GM12878 (cell line): ENCODE measurements at regions not wholly inside any gene's neighbourhood (a gene's known extent, or its start where the extent isn't known, plus 50 kb on each side); places are given as distances from the start of the nearest gene placed in this dataset.

Experiments
- ATAC-seq: fragments of 200-7000 bp; cut with Tn5 transposase; 3 replicates; pipeline ENCODE4 v1.9.1; 2020; ENCODE audit warnings: mild to moderate bottlenecking, moderate library complexity
- BruUV-seq: library from RNA; stranded (reverse); fragments of 400-500 nt; replicated peaks from 2 replicates; lab custom pipeline; 2021; lab: Mats Ljungman, UMichigan
- CTCF ChIA-PET: fragments of 300-600 bp; sonication (Branson Sonifier 250); formaldehyde crosslinking; extraction: SDS; loops from one replicate; lab custom pipeline; 2021; ENCODE audit warnings: inconsistent platforms; lab: Yijun Ruan, JAX
- POLR2A ChIA-PET: fragments of 350-600 bp; formaldehyde crosslinking; extraction: SDS; loops from one replicate; lab custom pipeline; 2021; ENCODE audit warnings: inconsistent platforms; lab: Charles Lee
- RAD21 ChIA-PET: fragments of 300-600 bp; sonication (Branson Sonifier 250); formaldehyde crosslinking; loops from one replicate; lab custom pipeline; 2023; ENCODE audit warnings: antibody characterized with exemption; ENCODE audit not compliant: unreplicated experiment; lab: Charles Lee
- SMC1A ChIA-PET: fragments of 300-600 bp; sonication (Branson Sonifier 250); formaldehyde crosslinking; loops from one replicate; lab custom pipeline; 2023; ENCODE audit not compliant: unreplicated experiment, uncharacterized antibody; lab: Charles Lee
- DNase-seq: peaks from one replicate; pipeline ENCODE4 v3.0.0-alpha.2; 2011; ENCODE audit warnings: low read depth, low spot score
- FAIRE-seq: peaks from 3 replicates; lab custom pipeline; 2011; peaks lifted over from hg19 to GRCh38; lab: Jason Lieb, UNC
- H2AFZ ChIP-seq: 2 replicates; pipeline ENCODE4 v1.6.0; 2011; ENCODE audit warnings: low read depth, low read length, control low read depth; ENCODE audit not compliant: control insufficient read depth
- H3K27ac ChIP-seq: 2 replicates; pipeline ENCODE4 v1.5.1; 2011; ENCODE audit warnings: control low read depth; ENCODE audit not compliant: control insufficient read depth, insufficient read depth
- H3K27me3 ChIP-seq, 2 experiments: replicated peaks in 1 of 2; 2 replicates each; pipeline versions ENCODE4 v1.6.0 to v1.6.1; 2011; ENCODE audit warnings: low read length in 1 of 2; ENCODE audit not compliant: control insufficient read depth in 2 of 2, insufficient read depth in 2 of 2
- H3K36me3 ChIP-seq, 2 experiments: 2 replicates each; pipeline ENCODE4 v1.5.1; 2011; ENCODE audit warnings: low read length in 1 of 2; ENCODE audit not compliant: control insufficient read depth in 2 of 2, insufficient read depth in 2 of 2
- H3K4me1 ChIP-seq: 2 replicates; pipeline ENCODE4 v1.6.1; 2011; ENCODE audit warnings: mild to moderate bottlenecking, low read length, moderate library complexity, mixed read lengths; ENCODE audit not compliant: control insufficient read depth, insufficient read depth
- H3K4me2 ChIP-seq: 2 replicates; pipeline ENCODE4 v1.6.0; 2011; ENCODE audit warnings: control low read depth; ENCODE audit not compliant: control insufficient read depth, insufficient read depth
- H3K4me3 ChIP-seq: fragments of 200-600 bp; sonication (generic); 2 replicates; pipeline ENCODE4 v1.5.1; 2016
- H3K79me2 ChIP-seq: 2 replicates; pipeline ENCODE4 v1.6.0; 2011; ENCODE audit warnings: low read length; ENCODE audit not compliant: control insufficient read depth, insufficient read depth
- H3K9ac ChIP-seq: 2 replicates; pipeline ENCODE4 v1.8.0; 2011; ENCODE audit warnings: low read length, control low read depth, mixed read lengths; ENCODE audit not compliant: control insufficient read depth, insufficient read depth
- H3K9me3 ChIP-seq: replicated peaks from 3 replicates; pipeline ENCODE4 v1.5.1; 2011; ENCODE audit warnings: mild to moderate bottlenecking, low read length; ENCODE audit not compliant: control insufficient read depth, insufficient read depth
- H4K20me1 ChIP-seq: 2 replicates; pipeline ENCODE4 v1.6.0; 2011; ENCODE audit not compliant: control insufficient read depth, insufficient read depth
- ATF7 ChIP-seq: fragments of 450-650 bp; IDR thresholded peaks from 2 replicates; pipeline ENCODE4 v1.6.1; 2016; ENCODE audit warnings: low read depth, mild to moderate bottlenecking
- BHLHE40 ChIP-seq, 2 experiments: fragments of 450-650 bp in 1 of 2; IDR thresholded peaks; 2 replicates each; pipeline ENCODE4 v1.6.1; 2011 to 2017; ENCODE audit warnings: low read depth in 2 of 2, borderline replicate concordance in 1 of 2, improper control_type of control experiment in 1 of 2, low read length in 1 of 2, mild to moderate bottlenecking in 1 of 2
- ETV6 ChIP-seq, 2 experiments: fragments of 450-650 bp in 1 of 2; IDR thresholded peaks in 1 of 2; conservative IDR thresholded peaks in 1 of 2; 2 replicates each; pipeline ENCODE4 v1.6.1; 2014; ENCODE audit warnings: antibody characterized with exemption in 1 of 2, borderline replicate concordance in 1 of 2, low read depth in 1 of 2, mild to moderate bottlenecking in 1 of 2, moderate library complexity in 1 of 2
- GABPA ChIP-seq: IDR thresholded peaks from 2 replicates; pipeline ENCODE4 v1.6.1; 2014; ENCODE audit warnings: antibody characterized with exemption, low read depth, mild to moderate bottlenecking, inconsistent platforms
- KDM1A ChIP-seq: fragments of 200-600 bp; sonication (generic); IDR thresholded peaks from 2 replicates; pipeline ENCODE4 v1.6.1; 2016; ENCODE audit warnings: borderline replicate concordance
- NFIC ChIP-seq: IDR thresholded peaks from 2 replicates; pipeline ENCODE4 v1.6.1; 2012; ENCODE audit warnings: low read depth, mild to moderate bottlenecking, inconsistent platforms, low read length, moderate library complexity
- NFXL1 ChIP-seq: fragments of 450-650 bp; IDR thresholded peaks from 2 replicates; pipeline ENCODE4 v1.6.1; 2017; ENCODE audit warnings: antibody characterized with exemption, mild to moderate bottlenecking, borderline replicate concordance
- PBX3 ChIP-seq: IDR thresholded peaks from 2 replicates; pipeline ENCODE4 v1.6.1; 2011; ENCODE audit warnings: mild to moderate bottlenecking, low read depth, low read length, moderate library complexity; ENCODE audit not compliant: insufficient replicate concordance
- RB1 ChIP-seq: fragments of 450-650 bp; formaldehyde crosslinking; IDR thresholded peaks from 2 replicates; pipeline ENCODE4 v1.6.1; 2017; ENCODE audit warnings: mild to moderate bottlenecking, borderline replicate concordance
- SMAD1 ChIP-seq: fragments of 450-650 bp; IDR thresholded peaks from 2 replicates; pipeline ENCODE4 v1.6.1; 2018; ENCODE audit warnings: mild to moderate bottlenecking, low read depth; ENCODE audit not compliant: partially characterized antibody
- SMC3 ChIP-seq: IDR thresholded peaks from 2 replicates; pipeline ENCODE4 v1.6.1; 2011; ENCODE audit warnings: low read length, improper control_type of control experiment, borderline replicate concordance
- TCF3 ChIP-seq: IDR thresholded peaks from 2 replicates; pipeline ENCODE4 v1.6.1; 2012; ENCODE audit warnings: low read depth, mild to moderate bottlenecking, low read length, borderline replicate concordance; ENCODE audit not compliant: insufficient read depth
- YBX1 ChIP-seq: fragments of 450-650 bp; IDR thresholded peaks from 2 replicates; pipeline ENCODE4 v1.6.1; 2016; ENCODE audit warnings: antibody characterized with exemption
- ZNF384 ChIP-seq: IDR thresholded peaks from 2 replicates; pipeline ENCODE4 v1.6.1; 2012; ENCODE audit warnings: low read depth, mild to moderate bottlenecking, low read length, improper control_type of control experiment, borderline replicate concordance
- ZSCAN29 ChIP-seq: fragments of 450-650 bp; IDR thresholded peaks from 2 replicates; pipeline ENCODE4 v1.6.1; 2017; ENCODE audit warnings: mild to moderate bottlenecking, moderate library complexity
- WGBS: methylation state at CpG from one replicate; pipeline ENCODE4 v1.1.6; 2016; ENCODE audit warnings: low lambda C conversion rate; ENCODE audit not compliant: insufficient replicate concordance, insufficient coverage; ENCODE audit errors: missing lambda C conversion rate; 5-methylcytosine and 5-hydroxymethylcytosine counted together
- in situ Hi-C: fragments of 300-500 bp; cut with MboI; formaldehyde crosslinking; loops from 9 replicates; pipeline ENCODE4 v1.14.3; 2018; ENCODE audit warnings: mixed read lengths
- intact Hi-C: fragments of 100-400 bp; cut with micrococcal nuclease; formaldehyde crosslinking; loops from one replicate; pipeline ENCODE4 v1.14.2; 2022; ENCODE audit not compliant: unreplicated experiment

- ChIA-PET RAD21 (no interaction called here), SMC1A (interaction anchor here (0.9 kb wide), 1 partner anchor 14 kb away, joined by 3 read pairs; no protein-coding TSS in a partner anchor), POLR2A (no interaction called here), CTCF (no interaction called here)
- Histone ChIP-seq H3K4me2 (no peak overlapping the region), H3K27me3 (no peaks in the 10 kb centered on the region; a peak in 1 of 4 replicates), H2AFZ (no peak overlapping the region), H3K27ac (no peak overlapping the region), H3K79me2 (no peaks in the 10 kb centered on the region), H3K4me3 (no peak overlapping the region), H3K9ac (no peak overlapping the region), H3K4me1 (no peaks in the 10 kb centered on the region), H4K20me1 (no peaks in the 10 kb centered on the region), H3K9me3 (no peaks in the 10 kb centered on the region), H3K36me3 (no peaks in the 10 kb centered on the region)
- no peak for TF ChIP-seq SMAD1
- TF ChIP-seq BHLHE40 (IDR thresholded peaks at IDR 0.05; ENCODE audit: borderline replicate concordance in 1 of 2, low read depth in 2 of 2, low read length in 1 of 2): no peak
- TF ChIP-seq RB1: no peak
- no peak for TF ChIP-seq ZNF384
- TF ChIP-seq KDM1A: no peak
- TF ChIP-seq GABPA: no peak
- no TSS peak for BruUV-seq
- ATAC-seq (no peak), FAIRE-seq (no peak), DNase-seq (no peak)
- in situ Hi-C loops (no loop called here), intact Hi-C loops (no loop called here)
- 57% methylated on average over 23 of the region's 23 CpGs for WGBS
These were observed 69.1 kb upstream of the CTDP1 start for GRCh38 chr18:79610461-79611039.

DNA sequence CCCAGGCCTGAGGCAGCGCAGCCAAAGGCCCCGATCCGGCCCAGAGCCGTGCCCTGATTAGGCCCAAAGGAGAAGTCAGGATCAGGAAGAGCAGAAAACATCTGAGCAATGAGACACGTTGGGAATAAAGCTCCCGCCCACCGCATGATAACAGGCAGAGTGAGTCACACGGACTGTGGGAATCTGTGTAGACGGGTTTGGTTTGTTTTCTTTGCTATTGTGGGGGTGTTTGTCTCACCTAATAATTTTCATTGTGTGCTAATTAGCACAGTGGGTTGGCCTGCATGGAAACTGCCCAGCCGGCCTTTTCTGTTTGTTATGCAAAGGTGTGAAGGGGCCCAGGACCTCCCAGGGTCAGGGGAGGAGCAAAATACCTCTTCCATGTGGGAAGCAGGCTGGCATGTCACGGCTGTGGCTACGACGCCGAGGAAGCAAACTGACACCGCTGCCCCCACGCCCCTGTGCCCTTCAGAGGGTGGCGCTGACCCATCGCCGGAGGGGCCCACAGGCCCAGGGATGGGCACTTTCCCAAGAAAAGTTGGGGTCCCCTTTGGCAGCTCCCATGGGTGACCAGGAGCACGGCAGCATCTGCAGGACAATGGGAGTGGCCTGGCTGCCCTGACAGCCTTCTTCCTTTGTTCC, 68.4 kb upstream of the CTDP1 start:
- Histone ChIP-seq H3K4me1 (no peaks in the 10 kb centered on the region), H3K9me3 (no peaks in the 10 kb centered on the region), H3K27ac (no peak overlapping the region), H3K4me2 (no peak overlapping the region), H3K4me3 (no peak overlapping the region), H4K20me1 (no peaks in the 10 kb centered on the region), H3K36me3 (no peaks in the 10 kb centered on the region), H3K27me3 (no peaks in the 10 kb centered on the region; a peak in 1 of 4 replicates), H2AFZ (no peak overlapping the region), H3K9ac (no peak overlapping the region), H3K79me2 (no peaks in the 10 kb centered on the region)
- SMC1A ChIA-PET: interaction anchor here (0.9 kb wide), 1 partner anchor 14 kb away, joined by 3 read pairs; no protein-coding TSS in a partner anchor
- intact Hi-C loops (no loop called here), in situ Hi-C loops (no loop called here)
- BruUV-seq: no TSS peak
- CTCF ChIA-PET: no interaction called here
- DNase-seq (no peak), ATAC-seq (no peak), FAIRE-seq (no peak)
- POLR2A ChIA-PET: no interaction called here
- whole genome bisulfite sequencing: 55% methylated on average over 19 of the region's 20 CpGs
- RAD21 ChIA-PET: no interaction called here
- TF ChIP-seq ATF7: no peak
- TF ChIP-seq ZSCAN29: no peak
- no peak for TF ChIP-seq YBX1
- TF ChIP-seq SMC3: no peak
- no peak for TF ChIP-seq NFXL1
- no peak for TF ChIP-seq ETV6 (conservative IDR thresholded peaks at IDR 0.05 in 1 of 2, IDR thresholded peaks at IDR 0.05 in 1 of 2; ENCODE audit: borderline replicate concordance in 1 of 2, low read depth in 1 of 2)
- no peak for TF ChIP-seq PBX3
- no peak for TF ChIP-seq NFIC
- TF ChIP-seq TCF3: no peak
